ENCODE measurements at regions not wholly inside any gene's neighbourhood (a gene's known extent, or its start where the extent isn't known, plus 50 kb on each side); places are given as distances from the start of the nearest gene placed in this dataset.
"Not testable (repeated sequence)": the region's sequence is repeated elsewhere in the genome, so short reads cannot be mapped to it uniquely, and the experiment has no call there.

- H3K27ac ChIP-seq (ENCODE audit: low read depth, low read length): no peak overlapping the region
- H3K4me1 ChIP-seq (ENCODE audit: insufficient read depth, low read length): no peaks in the 10 kb centered on the region
- no peaks in the 10 kb centered on the region for H3K36me3 ChIP-seq (ENCODE audit: insufficient read depth, low read length)
- no peaks in the 10 kb centered on the region for H3K27me3 ChIP-seq (ENCODE audit: insufficient read depth, low read length)
- no peak overlapping the region for H3K4me3 ChIP-seq (ENCODE audit: low read length)
- no peak overlapping the region for H3K9ac ChIP-seq (ENCODE audit: low read depth, low read length)
- no peaks in the 10 kb centered on the region for H3K9me3 ChIP-seq (ENCODE audit: insufficient read depth, low read depth, low read length)
- 89% methylated on average over 9 of the region's 9 CpGs for WGBS
Measured at GRCh38 chr3:10646531-10647335, 141.3 kb upstream of the ATP2B2 start.

GRCh38 chr3:10647376-10647775, 142.0 kb upstream of the ATP2B2 start:
- Histone ChIP-seq H3K27ac (ENCODE audit: low read depth, low read length) (no peak overlapping the region), H3K27me3 (ENCODE audit: insufficient read depth, low read length) (no peaks in the 10 kb centered on the region), H3K9ac (ENCODE audit: low read depth, low read length) (no peak overlapping the region), H3K36me3 (ENCODE audit: insufficient read depth, low read length) (no peaks in the 10 kb centered on the region), H3K9me3 (ENCODE audit: insufficient read depth, low read depth, low read length) (no peaks in the 10 kb centered on the region), H3K4me1 (ENCODE audit: insufficient read depth, low read length) (no peaks in the 10 kb centered on the region), H3K4me3 (ENCODE audit: low read length) (no peak overlapping the region)
- WGBS: 92% methylated on average over 5 of the region's 5 CpGs

- Histone ChIP-seq H3K36me3 (ENCODE audit: insufficient read depth, low read length) (no peaks in the 10 kb centered on the region), H3K27me3 (ENCODE audit: insufficient read depth, low read length) (no peaks in the 10 kb centered on the region), H3K4me3 (ENCODE audit: low read length) (no peak overlapping the region), H3K9me3 (ENCODE audit: insufficient read depth, low read depth, low read length) (no peaks in the 10 kb centered on the region), H3K4me1 (ENCODE audit: insufficient read depth, low read length) (no peaks in the 10 kb centered on the region), H3K27ac (ENCODE audit: low read depth, low read length) (no peak overlapping the region), H3K9ac (ENCODE audit: low read depth, low read length) (no peak overlapping the region)
- WGBS: 90% methylated on average over 4 of the region's 4 CpGs
Measured at GRCh38 chr3:10648181-10648580, 142.8 kb upstream of the ATP2B2 start.

GRCh38 chr3:10649463-10649862, 144.1 kb upstream of the ATP2B2 start:
- H3K9ac ChIP-seq (ENCODE audit: low read depth, low read length); H3K36me3 ChIP-seq (ENCODE audit: insufficient read depth, low read length); H3K4me1 ChIP-seq (ENCODE audit: insufficient read depth, low read length); H3K9me3 ChIP-seq (ENCODE audit: insufficient read depth, low read depth, low read length); H3K27ac ChIP-seq (ENCODE audit: low read depth, low read length); H3K4me3 ChIP-seq (ENCODE audit: low read length); H3K27me3 ChIP-seq (ENCODE audit: insufficient read depth, low read length): not testable (repeated sequence)
- WGBS: 67% methylated on average over 1 of the region's 1 CpG

- no peak overlapping the region for H3K27ac ChIP-seq (ENCODE audit: low read depth, low read length)
- H3K9me3 ChIP-seq (ENCODE audit: insufficient read depth, low read depth, low read length): no peaks in the 10 kb centered on the region
- no peaks in the 10 kb centered on the region for H3K27me3 ChIP-seq (ENCODE audit: insufficient read depth, low read length)
- no peaks in the 10 kb centered on the region for H3K4me1 ChIP-seq (ENCODE audit: insufficient read depth, low read length)
- H3K4me3 ChIP-seq (ENCODE audit: low read length): no peak overlapping the region
- no peaks in the 10 kb centered on the region for H3K36me3 ChIP-seq (ENCODE audit: insufficient read depth, low read length)
- H3K9ac ChIP-seq (ENCODE audit: low read depth, low read length): no peak overlapping the region
Measured at GRCh38 chr3:10651506-10651905, 146.1 kb upstream of the ATP2B2 start.

- WGBS: 93% methylated on average over 4 of the region's 4 CpGs
- H3K9me3 ChIP-seq (ENCODE audit: insufficient read depth, low read depth, low read length): no peaks in the 10 kb centered on the region
- no peaks in the 10 kb centered on the region for H3K36me3 ChIP-seq (ENCODE audit: insufficient read depth, low read length)
- no peaks in the 10 kb centered on the region for H3K4me1 ChIP-seq (ENCODE audit: insufficient read depth, low read length)
- H3K27me3 ChIP-seq (ENCODE audit: insufficient read depth, low read length): no peaks in the 10 kb centered on the region
- H3K27ac ChIP-seq (ENCODE audit: low read depth, low read length): no peak overlapping the region
- H3K4me3 ChIP-seq (ENCODE audit: low read length): no peak overlapping the region
- H3K9ac ChIP-seq (ENCODE audit: low read depth, low read length): no peak overlapping the region
Measured at GRCh38 chr3:10653241-10653640, 147.9 kb upstream of the ATP2B2 start.

GRCh38 chr3:10653866-10654611, 148.7 kb upstream of the ATP2B2 start:
- 94% methylated on average over 7 of the region's 8 CpGs for WGBS
- H3K9me3 ChIP-seq (ENCODE audit: insufficient read depth, low read depth, low read length): no peaks in the 10 kb centered on the region

GRCh38 chr3:10655105-10655504, 149.7 kb upstream of the ATP2B2 start:
- 60% methylated on average over 3 of the region's 3 CpGs for WGBS
- H3K4me3 ChIP-seq (ENCODE audit: low read length): no peak overlapping the region
- no peaks in the 10 kb centered on the region for H3K27me3 ChIP-seq (ENCODE audit: insufficient read depth, low read length)

More at GRCh38 chr3:10653866-10654611, 148.7 kb upstream of the ATP2B2 start:
- H3K36me3 ChIP-seq (ENCODE audit: insufficient read depth, low read length): no peaks in the 10 kb centered on the region
- H3K4me1 ChIP-seq (ENCODE audit: insufficient read depth, low read length): no peaks in the 10 kb centered on the region
- H3K27me3 ChIP-seq (ENCODE audit: insufficient read depth, low read length): no peaks in the 10 kb centered on the region
- H3K4me3 ChIP-seq (ENCODE audit: low read length): no peak overlapping the region
- no peak overlapping the region for H3K9ac ChIP-seq (ENCODE audit: low read depth, low read length)
- no peak overlapping the region for H3K27ac ChIP-seq (ENCODE audit: low read depth, low read length)

GRCh38 chr3:10657339-10657738, 152.0 kb upstream of the ATP2B2 start:
- not testable (repeated sequence) for H3K9me3 ChIP-seq (ENCODE audit: insufficient read depth, low read depth, low read length); H3K36me3 ChIP-seq (ENCODE audit: insufficient read depth, low read length); H3K27me3 ChIP-seq (ENCODE audit: insufficient read depth, low read length); H3K9ac ChIP-seq (ENCODE audit: low read depth, low read length); H3K27ac ChIP-seq (ENCODE audit: low read depth, low read length); H3K4me3 ChIP-seq (ENCODE audit: low read length); H3K4me1 ChIP-seq (ENCODE audit: insufficient read depth, low read length)
- WGBS: 75% methylated on average over 4 of the region's 5 CpGs

More at GRCh38 chr3:10655105-10655504, 149.7 kb upstream of the ATP2B2 start:
- Histone ChIP-seq H3K27ac (ENCODE audit: low read depth, low read length) (no peak overlapping the region), H3K36me3 (ENCODE audit: insufficient read depth, low read length) (no peaks in the 10 kb centered on the region), H3K4me1 (ENCODE audit: insufficient read depth, low read length) (no peaks in the 10 kb centered on the region), H3K9ac (ENCODE audit: low read depth, low read length) (no peak overlapping the region), H3K9me3 (ENCODE audit: insufficient read depth, low read depth, low read length) (no peaks in the 10 kb centered on the region)

GRCh38 chr3:10665592-10665991, 150.4 kb upstream of the SLC6A11 start:
- Histone ChIP-seq H3K4me3 (ENCODE audit: low read length) (no peak overlapping the region), H3K4me1 (ENCODE audit: insufficient read depth, low read length) (peaks cover 4% of the 10 kb centered on the region; the same call in 1 of the 2 replicates), H3K36me3 (ENCODE audit: insufficient read depth, low read length) (no peaks in the 10 kb centered on the region), H3K27me3 (ENCODE audit: insufficient read depth, low read length) (no peaks in the 10 kb centered on the region), H3K27ac (ENCODE audit: low read depth, low read length) (no peak overlapping the region), H3K9ac (ENCODE audit: low read depth, low read length) (no peak overlapping the region), H3K9me3 (ENCODE audit: insufficient read depth, low read depth, low read length) (no peaks in the 10 kb centered on the region)
- 75% methylated on average over 1 of the region's 1 CpG for WGBS

- Histone ChIP-seq H3K9ac (ENCODE audit: low read depth, low read length) (no peak overlapping the region), H3K27ac (ENCODE audit: low read depth, low read length) (no peak overlapping the region), H3K9me3 (ENCODE audit: insufficient read depth, low read depth, low read length) (no peaks in the 10 kb centered on the region), H3K4me3 (ENCODE audit: low read length) (no peak overlapping the region), H3K27me3 (ENCODE audit: insufficient read depth, low read length) (no peaks in the 10 kb centered on the region), H3K36me3 (ENCODE audit: insufficient read depth, low read length) (no peaks in the 10 kb centered on the region), H3K4me1 (ENCODE audit: insufficient read depth, low read length) (peaks cover 4% of the 10 kb centered on the region; the same call in 1 of the 2 replicates)
- WGBS: 77% methylated on average over 6 of the region's 6 CpGs
Measured at GRCh38 chr3:10666621-10667020, 149.4 kb upstream of the SLC6A11 start.

All from HUES64 (cell line).